ENCODE measurements at regions not wholly inside any gene's neighbourhood (a gene's known extent, or its start where the extent isn't known, plus 50 kb on each side); places are given as distances from the start of the nearest gene placed in this dataset.
"Not testable (repeated sequence)": the region's sequence is repeated elsewhere in the genome, so short reads cannot be mapped to it uniquely, and the experiment has no call there.

- no peak for DNase-seq (ENCODE audit: extremely low spot score in 2 of 2)
- TF ChIP-seq POLR2A (IDR thresholded peaks at IDR 0.05) (no peak), CTCF (IDR thresholded peaks at IDR 0.05) (no peak), POLR2AphosphoS5 (IDR thresholded peaks at IDR 0.05; ENCODE audit: insufficient read depth in 1 of 2, low read depth in 1 of 2) (no peak)
- intact Hi-C loops (cut with DNase I) = no loop called here
- H3K9me3 ChIP-seq = no peaks in the 10 kb centered on the region
- H3K27ac ChIP-seq = no peak overlapping the region
- H3K4me3 ChIP-seq = no peak overlapping the region
- H3K36me3 ChIP-seq = no peaks in the 10 kb centered on the region
- H3K4me1 ChIP-seq = no peaks in the 10 kb centered on the region
- no peaks in the 10 kb centered on the region for H3K27me3 ChIP-seq
These were observed 174.4 kb downstream of the FHIP1A start for GRCh38 chr4:151583157-151583914.

GRCh38 chr4:151584101-151584500 lies 175.1 kb downstream of the FHIP1A start:
- no peak for DNase-seq (ENCODE audit: extremely low spot score in 2 of 2)
- Histone ChIP-seq H3K27ac (no peak overlapping the region), H3K36me3 (no peaks in the 10 kb centered on the region), H3K4me3 (no peak overlapping the region), H3K4me1 (no peaks in the 10 kb centered on the region), H3K27me3 (no peaks in the 10 kb centered on the region), H3K9me3 (no peaks in the 10 kb centered on the region)
- TF ChIP-seq CTCF (IDR thresholded peaks at IDR 0.05) (no peak), POLR2A (IDR thresholded peaks at IDR 0.05) (no peak), POLR2AphosphoS5 (IDR thresholded peaks at IDR 0.05; ENCODE audit: insufficient read depth in 1 of 2, low read depth in 1 of 2) (no peak)
- intact Hi-C loops (cut with DNase I) = no loop called here

- H3K27me3 ChIP-seq; intact Hi-C loops (cut with DNase I); H3K4me1 ChIP-seq; H3K27ac ChIP-seq; H3K9me3 ChIP-seq; H3K36me3 ChIP-seq; DNase-seq (ENCODE audit: extremely low spot score in 2 of 2); H3K4me3 ChIP-seq: not testable (repeated sequence)
These were observed 165.2 kb downstream of the GATB start for GRCh38 chr4:151595629-151596028.

- H3K4me1 ChIP-seq; H3K27me3 ChIP-seq; H3K4me3 ChIP-seq; H3K9me3 ChIP-seq; DNase-seq (ENCODE audit: extremely low spot score in 2 of 2); H3K36me3 ChIP-seq; intact Hi-C loops (cut with DNase I); H3K27ac ChIP-seq: not testable (repeated sequence)
These were observed 163.1 kb downstream of the GATB start for GRCh38 chr4:151597691-151598090.

GRCh38 chr4:151599863-151600262 lies 160.9 kb downstream of the GATB start:
- H3K9me3 ChIP-seq = no peaks in the 10 kb centered on the region
- H3K27ac ChIP-seq = no peak overlapping the region
- no peaks in the 10 kb centered on the region for H3K4me1 ChIP-seq
- DNase-seq (ENCODE audit: extremely low spot score in 2 of 2) = no peak
- H3K36me3 ChIP-seq = no peaks in the 10 kb centered on the region
- intact Hi-C loops (cut with DNase I) = no loop called here
- no peak overlapping the region for H3K4me3 ChIP-seq
- TF ChIP-seq POLR2A (IDR thresholded peaks at IDR 0.05) (no peak), POLR2AphosphoS5 (IDR thresholded peaks at IDR 0.05; ENCODE audit: insufficient read depth in 1 of 2, low read depth in 1 of 2) (no peak), CTCF (IDR thresholded peaks at IDR 0.05) (no peak)
- H3K27me3 ChIP-seq = no peaks in the 10 kb centered on the region

GRCh38 chr4:151600432-151600831 lies 160.4 kb downstream of the GATB start:
- Histone ChIP-seq H3K36me3 (no peaks in the 10 kb centered on the region), H3K9me3 (no peaks in the 10 kb centered on the region), H3K4me3 (no peak overlapping the region), H3K4me1 (no peaks in the 10 kb centered on the region), H3K27ac (no peak overlapping the region), H3K27me3 (no peaks in the 10 kb centered on the region)
- TF ChIP-seq POLR2A (IDR thresholded peaks at IDR 0.05) (no peak), POLR2AphosphoS5 (IDR thresholded peaks at IDR 0.05; ENCODE audit: insufficient read depth in 1 of 2, low read depth in 1 of 2) (no peak)
- no peak for DNase-seq (ENCODE audit: extremely low spot score in 2 of 2)
- intact Hi-C loops (cut with DNase I) = no loop called here
